ENCODE measurements at regions not wholly inside any gene's neighbourhood (a gene's known extent, or its start where the extent isn't known, plus 50 kb on each side); places are given as distances from the start of the nearest gene placed in this dataset.

- TF ChIP-seq POLR2A (IDR thresholded peaks at IDR 0.05): no peak
- no peak for TF ChIP-seq CTCF (IDR thresholded peaks at IDR 0.05)
Measured at GRCh38 chr18:45251236-45251635, 364.0 kb upstream of the SLC14A2 start.
